Sigmoid colon (tissue), 4 donors: ENCODE measurements at regions not wholly inside any gene's neighbourhood (a gene's known extent, or its start where the extent isn't known, plus 50 kb on each side); places are given as distances from the start of the nearest gene placed in this dataset.
A peak's percentile ranks its signal among the peaks of the same experiment; 100 is the strongest.

Experiments
- CTCF ChIP-seq, 4 experiments: fragments of 450-650 bp in 3 of 4; fragments of 200-600 bp in 1 of 4; IDR thresholded peaks; one replicate each; pipeline ENCODE4 v1.5.1; 2016 to 2019; ENCODE audit warnings: antibody characterized with exemption in 4 of 4, mild to moderate bottlenecking in 3 of 4, moderate library complexity in 2 of 4
- EP300 ChIP-seq, 4 donors: sonication (generic); formaldehyde crosslinking; IDR thresholded peaks; one replicate each; pipeline ENCODE4 v1.6.1; 2017; ENCODE audit warnings: antibody characterized with exemption in 4 of 4
- POLR2A ChIP-seq, 2 donors: fragments of 450-650 bp; IDR thresholded peaks; one replicate each; pipeline ENCODE4 v1.6.1; 2016; ENCODE audit warnings: antibody characterized with exemption in 2 of 2, mild to moderate bottlenecking in 2 of 2, moderate library complexity in 2 of 2

GRCh38 chr2:14016289-14016955 lies 616.1 kb upstream of the LRATD1 start:
- TF ChIP-seq CTCF (IDR thresholded peaks at IDR 0.05) (no peak), POLR2A (IDR thresholded peaks at IDR 0.05) (no peak), EP300 (IDR thresholded peaks at IDR 0.05) (peak in 1 of 4 donors; percentile 9)
